HCT116 (cell line): ENCODE measurements at regions not wholly inside any gene's neighbourhood (a gene's known extent, or its start where the extent isn't known, plus 50 kb on each side); places are given as distances from the start of the nearest gene placed in this dataset.

Source experiments
- ATAC-seq: fragments of 200-7000 bp; cut with Tn5 transposase; 2 replicates; pipeline ENCODE4 v1.9.1; 2020; ENCODE audit warnings: mild to moderate bottlenecking, moderate library complexity
- BruUV-seq: library from RNA; stranded (reverse); fragments of 400-500 nt; replicated peaks from 2 replicates; lab custom pipeline; 2021; lab: Mats Ljungman, UMichigan
- CTCF ChIA-PET: fragments of 300-600 bp; sonication (Branson Sonifier 250); formaldehyde crosslinking; loops from one replicate; lab custom pipeline; 2021; ENCODE audit warnings: antibody characterized with exemption; lab: Charles Lee
- POLR2A ChIA-PET: fragments of 300-600, 350-600 bp; sonication (Branson Sonifier 250); formaldehyde crosslinking; loops from one replicate; lab custom pipeline; 2021; ENCODE audit warnings: antibody characterized with exemption; lab: Charles Lee
- RAD21 ChIA-PET, 2 experiments: fragments of 300-600 bp; sonication (Branson Sonifier 250); formaldehyde crosslinking; loops; one replicate each; lab custom pipeline; 2023; ENCODE audit warnings: low total read pairs in 2 of 2; ENCODE audit not compliant: uncharacterized antibody in 2 of 2, unreplicated experiment in 2 of 2, low non-redundant PET in 1 of 2; lab: Charles Lee
- DNase-seq: peaks from one replicate; pipeline ENCODE4 v3.0.0-alpha.2; 2010; ENCODE audit warnings: low read depth, low spot score
- H2AFZ ChIP-seq: fragments of 200-600 bp; shearing (Covaris generic), sonication (generic); 2 replicates; pipeline ENCODE4 v1.6.1; 2017; ENCODE audit warnings: low read depth, mixed run types, mixed read lengths, antibody characterized with exemption, low read length; ENCODE audit not compliant: poor library complexity, severe bottlenecking
- H3K27ac ChIP-seq: 2 replicates; pipeline ENCODE4 v1.5.1; 2012; ENCODE audit warnings: low read depth, low read length
- H3K27me3 ChIP-seq: fragments of 200-600 bp; sonication (generic); 2 replicates; pipeline ENCODE4 v1.6.1; 2016; ENCODE audit warnings: mixed run types, low read length, mixed read lengths; ENCODE audit not compliant: insufficient read depth
- H3K36me3 ChIP-seq, 2 experiments: fragments of 200-500 bp in 1 of 2; fragments of 200-600 bp in 1 of 2; sonication (Bioruptor generic) in 1 of 2; sonication (generic) in 1 of 2; 2 replicates each; pipeline versions ENCODE4 v1.5.1 to v1.6.1; 2014 to 2016; ENCODE audit warnings: low read length in 2 of 2, inconsistent platforms in 1 of 2, mixed read lengths in 1 of 2, mixed run types in 1 of 2; ENCODE audit not compliant: insufficient read depth in 2 of 2, control insufficient read depth in 1 of 2
- H3K4me1 ChIP-seq, 2 experiments: fragments of 200-600 bp in 1 of 2; sonication (generic) in 1 of 2; 2 replicates each; pipeline versions ENCODE4 v1.5.1 to v1.6.1; 2012 to 2017; ENCODE audit warnings: low read length in 2 of 2, inconsistent platforms in 1 of 2, mild to moderate bottlenecking in 1 of 2, mixed read lengths in 1 of 2, mixed run types in 1 of 2, moderate library complexity in 1 of 2; ENCODE audit not compliant: insufficient read depth in 2 of 2, control insufficient read depth in 1 of 2
- H3K4me2 ChIP-seq: fragments of 200-600 bp; sonication (generic); 2 replicates; pipeline ENCODE4 v1.6.1; 2017; ENCODE audit warnings: mixed run types, low read length, mixed read lengths
- H3K4me3 ChIP-seq, 2 experiments: fragments of 200-600 bp in 1 of 2; sonication (generic) in 1 of 2; replicated peaks in 1 of 2; 2 replicates each; pipeline ENCODE4 v1.5.1; 2011 to 2016; ENCODE audit warnings: low read length in 2 of 2, control low read depth in 1 of 2, low read depth in 1 of 2, mild to moderate bottlenecking in 1 of 2, mixed read lengths in 1 of 2, mixed run types in 1 of 2
- H3K79me2 ChIP-seq: fragments of 200-600 bp; sonication (generic); 2 replicates; pipeline ENCODE4 v1.6.1; 2017; ENCODE audit warnings: mild to moderate bottlenecking, mixed run types, low read length, moderate library complexity, mixed read lengths; ENCODE audit not compliant: insufficient read depth
- H3K9ac ChIP-seq: fragments of 200-600 bp; sonication (generic); 2 replicates; pipeline ENCODE4 v1.6.1; 2016; ENCODE audit warnings: low read length, mixed read lengths
- H3K9me2 ChIP-seq: fragments of 200-600 bp; sonication (generic), shearing (Covaris generic); 2 replicates; pipeline ENCODE4 v1.6.1; 2017; ENCODE audit warnings: mixed run types, mild to moderate bottlenecking, moderate library complexity; ENCODE audit not compliant: insufficient read depth
- H3K9me3 ChIP-seq, 2 experiments: fragments of 200-500 bp in 1 of 2; fragments of 200-600 bp in 1 of 2; sonication (Bioruptor generic) in 1 of 2; sonication (generic) in 1 of 2; 2 replicates each; pipeline ENCODE4 v1.6.1; 2014 to 2017; ENCODE audit warnings: low read length in 2 of 2, mixed read lengths in 2 of 2, inconsistent platforms in 1 of 2, low read depth in 1 of 2, mild to moderate bottlenecking in 1 of 2, mixed run types in 1 of 2, moderate library complexity in 1 of 2; ENCODE audit not compliant: control insufficient read depth in 1 of 2, insufficient read depth in 1 of 2
- H4K20me1 ChIP-seq: fragments of 200-600 bp; sonication (generic), shearing (Covaris generic); 2 replicates; pipeline ENCODE4 v1.6.1; 2017; ENCODE audit warnings: mixed run types, mild to moderate bottlenecking, moderate library complexity; ENCODE audit not compliant: insufficient read depth
- ATF3 ChIP-seq: IDR thresholded peaks from 2 replicates; pipeline ENCODE4 v1.6.1; 2012
- EGR1 ChIP-seq: IDR thresholded peaks from 2 replicates; pipeline ENCODE4 v1.6.1; 2012; ENCODE audit warnings: low read depth
- ELF1 ChIP-seq: IDR thresholded peaks from 2 replicates; pipeline ENCODE4 v1.6.1; 2012; ENCODE audit warnings: low read depth, borderline replicate concordance
- MAX ChIP-seq: IDR thresholded peaks from 2 replicates; pipeline ENCODE4 v1.6.1; 2012
- POLR2A ChIP-seq: IDR thresholded peaks from 2 replicates; pipeline ENCODE4 v1.7.0; 2011; ENCODE audit warnings: borderline replicate concordance; ENCODE audit not compliant: insufficient read depth, insufficient read length; ENCODE audit errors: extremely low read depth
- SP1 ChIP-seq: IDR thresholded peaks from 2 replicates; pipeline ENCODE4 v1.6.1; 2012; ENCODE audit warnings: low read depth
- ZBTB33 ChIP-seq: IDR thresholded peaks from 2 replicates; pipeline ENCODE4 v1.6.1; 2011; ENCODE audit warnings: mild to moderate bottlenecking, low read length, moderate library complexity; ENCODE audit not compliant: insufficient replicate concordance; ENCODE audit errors: extremely low read depth
- intact Hi-C: fragments of 100-400 bp; cut with micrococcal nuclease; formaldehyde crosslinking; loops from 2 replicates; pipeline ENCODE4 v1.10.0; 2022

- no peak for TF ChIP-seq ELF1
- no peak for TF ChIP-seq EGR1
- TF ChIP-seq POLR2A = no peak
- H4K20me1 ChIP-seq = no peaks in the 10 kb centered on the region
- H3K79me2 ChIP-seq = no peaks in the 10 kb centered on the region
Observed at GRCh38 chrX:122501652-122502051, 682.4 kb upstream of the GRIA3 start.

GRCh38 chrX:122504026-122504425, 680.1 kb upstream of the GRIA3 start:
- H3K4me2 ChIP-seq = no peak overlapping the region
- ChIA-PET RAD21 (no interaction called here), CTCF (no interaction called here), POLR2A (no interaction called here)
- H3K9ac ChIP-seq = no peak overlapping the region
- TF ChIP-seq ZBTB33 (no peak), SP1 (no peak), EGR1 (no peak), MAX (no peak), ATF3 (no peak), ELF1 (no peak)
- no TSS peak for BruUV-seq
- H3K9me3 ChIP-seq = no peaks in the 10 kb centered on the region
- no peaks in the 10 kb centered on the region for H3K79me2 ChIP-seq
- no peaks in the 10 kb centered on the region for H3K36me3 ChIP-seq
- no peaks in the 10 kb centered on the region for H3K27me3 ChIP-seq
- ATAC-seq (no peak), DNase-seq (no peak)
- H3K27ac ChIP-seq = no peak overlapping the region
- H2AFZ ChIP-seq = no peak overlapping the region
- no peaks in the 10 kb centered on the region for H3K4me1 ChIP-seq
- H3K9me2 ChIP-seq = no peaks in the 10 kb centered on the region
- intact Hi-C loops = no loop called here
- H4K20me1 ChIP-seq = no peaks in the 10 kb centered on the region
- no peak overlapping the region for H3K4me3 ChIP-seq

More at GRCh38 chrX:122501652-122502051, 682.4 kb upstream of the GRIA3 start:
- no peaks in the 10 kb centered on the region for H3K4me1 ChIP-seq
- H3K27me3 ChIP-seq = no peaks in the 10 kb centered on the region
- RAD21 ChIA-PET = no interaction called here
- no peaks in the 10 kb centered on the region for H3K36me3 ChIP-seq
- intact Hi-C loops = no loop called here
- CTCF ChIA-PET = no interaction called here
- H3K4me3 ChIP-seq = no peak overlapping the region
- no peaks in the 10 kb centered on the region for H3K9me3 ChIP-seq
- no TSS peak for BruUV-seq
- H2AFZ ChIP-seq = no peak overlapping the region
- no peaks in the 10 kb centered on the region for H3K9me2 ChIP-seq
- ATAC-seq (no peak), DNase-seq (no peak)
- no peak overlapping the region for H3K9ac ChIP-seq
- H3K27ac ChIP-seq = no peak overlapping the region
- POLR2A ChIA-PET = no interaction called here
- no peak overlapping the region for H3K4me2 ChIP-seq
